ENCODE measurements at regions not wholly inside any gene's neighbourhood (a gene's known extent, or its start where the extent isn't known, plus 50 kb on each side); places are given as distances from the start of the nearest gene placed in this dataset.

GRCh38 chr4:129514852-129515251, 418.9 kb downstream of the C4orf33 start:
- BruUV-seq (replicated peaks), result no TSS peak
- TF ChIP-seq CTCF (IDR thresholded peaks at IDR 0.05; ENCODE audit: insufficient read depth in 1 of 2, low read depth in 1 of 2, low read length in 1 of 2, severe bottlenecking in 1 of 2, unreplicated experiment in 1 of 2), result no peak
- no peak overlapping the region for H3K27ac Mint-ChIP-seq (ENCODE audit: unreplicated experiment)
- POLR2A ChIA-PET, result no interaction called here
- no peaks in the 10 kb centered on the region for H3K36me3 Mint-ChIP-seq (ENCODE audit: insufficient read depth, unreplicated experiment)
- no peaks in the 10 kb centered on the region for H3K9me3 ChIP-seq
- H3K4me3 Mint-ChIP-seq (ENCODE audit: unreplicated experiment), result no peak overlapping the region
- CTCF ChIA-PET, result no interaction called here
- DNase-seq, result no peak
- no peaks in the 10 kb centered on the region for H3K4me1 ChIP-seq
- H3K4me3 ChIP-seq (ENCODE audit: low read depth, low read length), result no peak overlapping the region
- H3K4me1 Mint-ChIP-seq (ENCODE audit: low read depth, unreplicated experiment), result no peaks in the 10 kb centered on the region
- no peaks in the 10 kb centered on the region for H3K27me3 Mint-ChIP-seq (ENCODE audit: insufficient read depth, unreplicated experiment)
- H3K36me3 ChIP-seq (ENCODE audit: control insufficient read depth, insufficient read depth, low read length), result no peaks in the 10 kb centered on the region
- H3K27me3 ChIP-seq (replicated peaks; ENCODE audit: control insufficient read depth, insufficient read depth, low read length), result no peaks in the 10 kb centered on the region
- no peaks in the 10 kb centered on the region for H3K9me3 Mint-ChIP-seq (ENCODE audit: unreplicated experiment)
- intact Hi-C loops (cut with micrococcal nuclease; ENCODE audit: unreplicated experiment), result no loop called here

- no peaks in the 10 kb centered on the region for H3K4me1 ChIP-seq
- Mint-ChIP-seq H3K36me3 (ENCODE audit: insufficient read depth, unreplicated experiment) (no peaks in the 10 kb centered on the region), H3K4me3 (ENCODE audit: unreplicated experiment) (no peak overlapping the region), H3K27ac (ENCODE audit: unreplicated experiment) (no peak overlapping the region), H3K9me3 (ENCODE audit: unreplicated experiment) (no peaks in the 10 kb centered on the region), H3K4me1 (ENCODE audit: low read depth, unreplicated experiment) (no peaks in the 10 kb centered on the region), H3K27me3 (ENCODE audit: insufficient read depth, unreplicated experiment) (no peaks in the 10 kb centered on the region)
- H3K27me3 ChIP-seq (replicated peaks; ENCODE audit: control insufficient read depth, insufficient read depth, low read length), result no peaks in the 10 kb centered on the region
- BruUV-seq (replicated peaks), result no TSS peak
- H3K36me3 ChIP-seq (ENCODE audit: control insufficient read depth, insufficient read depth, low read length), result no peaks in the 10 kb centered on the region
- no peak for TF ChIP-seq CTCF (IDR thresholded peaks at IDR 0.05; ENCODE audit: insufficient read depth in 1 of 2, low read depth in 1 of 2, low read length in 1 of 2, severe bottlenecking in 1 of 2, unreplicated experiment in 1 of 2)
- POLR2A ChIA-PET, result no interaction called here
- CTCF ChIA-PET, result no interaction called here
- intact Hi-C loops (cut with micrococcal nuclease; ENCODE audit: unreplicated experiment), result no loop called here
- no peaks in the 10 kb centered on the region for H3K9me3 ChIP-seq
- no peak for DNase-seq
- H3K4me3 ChIP-seq (ENCODE audit: low read depth, low read length), result no peak overlapping the region
These were observed 419.4 kb downstream of the C4orf33 start for GRCh38 chr4:129515356-129515755.

- Histone ChIP-seq H3K4me1 (no peaks in the 10 kb centered on the region), H3K9me3 (no peaks in the 10 kb centered on the region), H3K27me3 (replicated peaks; ENCODE audit: control insufficient read depth, insufficient read depth, low read length) (no peaks in the 10 kb centered on the region; the same call in 1 of the 2 replicates), H3K4me3 (ENCODE audit: low read depth, low read length) (no peak overlapping the region), H3K36me3 (ENCODE audit: control insufficient read depth, insufficient read depth, low read length) (no peaks in the 10 kb centered on the region)
- no peaks in the 10 kb centered on the region for H3K4me1 Mint-ChIP-seq (ENCODE audit: low read depth, unreplicated experiment)
- no peaks in the 10 kb centered on the region for H3K9me3 Mint-ChIP-seq (ENCODE audit: unreplicated experiment)
- no TSS peak for BruUV-seq (replicated peaks)
- H3K36me3 Mint-ChIP-seq (ENCODE audit: insufficient read depth, unreplicated experiment), result no peaks in the 10 kb centered on the region
- peaks cover 11% of the 10 kb centered on the region for H3K27me3 Mint-ChIP-seq (ENCODE audit: insufficient read depth, unreplicated experiment)
- ChIA-PET CTCF (interaction anchor here (0.7 kb wide), 1 partner anchor 115 kb away, joined by 4 read pairs; no protein-coding TSS in a partner anchor), POLR2A (no interaction called here)
- DNase-seq, result no peak
- H3K4me3 Mint-ChIP-seq (ENCODE audit: unreplicated experiment), result no peak overlapping the region
- intact Hi-C loops (cut with micrococcal nuclease; ENCODE audit: unreplicated experiment), result loop anchor here (1.0 to 10.0 kb wide), 2 partner anchors 114 to 162 kb away; no protein-coding TSS in a partner anchor
- TF ChIP-seq CTCF (IDR thresholded peaks at IDR 0.05; ENCODE audit: insufficient read depth in 1 of 2, low read depth in 1 of 2, low read length in 1 of 2, severe bottlenecking in 1 of 2, unreplicated experiment in 1 of 2), result peak in 1 of 2 experiments; percentile 12
- H3K27ac Mint-ChIP-seq (ENCODE audit: unreplicated experiment), result no peak overlapping the region
These were observed 430.9 kb downstream of the C4orf33 start for GRCh38 chr4:129526812-129527211.

All from Caco-2 (cell line).